ENCODE measurements at regions not wholly inside any gene's neighbourhood (a gene's known extent, or its start where the extent isn't known, plus 50 kb on each side); places are given as distances from the start of the nearest gene placed in this dataset.

GRCh38 chr4:181140037-181140603, 1103.1 kb upstream of the TENM3 start:
- Histone ChIP-seq H3K4me1 (ENCODE audit: control insufficient read depth, insufficient read depth, low read length) (no peaks in the 10 kb centered on the region), H3K9ac (ENCODE audit: low read depth, low read length) (no peak overlapping the region), H3K9me3 (ENCODE audit: control insufficient read depth, insufficient read depth, low read length) (no peaks in the 10 kb centered on the region), H3K4me3 (ENCODE audit: low read depth, low read length) (no peak overlapping the region), H3K27me3 (ENCODE audit: control insufficient read depth, insufficient read depth, low read length) (no peaks in the 10 kb centered on the region), H3K36me3 (ENCODE audit: control insufficient read depth, insufficient read depth, low read length) (no peaks in the 10 kb centered on the region), H3K27ac (ENCODE audit: low read depth, low read length) (no peak overlapping the region)

- Histone ChIP-seq H3K4me3 (ENCODE audit: low read depth, low read length) (no peak overlapping the region), H3K9ac (ENCODE audit: low read depth, low read length) (no peak overlapping the region), H3K27ac (ENCODE audit: low read depth, low read length) (no peak overlapping the region)
These were observed 1099.8 kb upstream of the TENM3 start for GRCh38 chr4:181143250-181143854.

GRCh38 chr4:181146051-181146450, 1097.2 kb upstream of the TENM3 start:
- no peaks in the 10 kb centered on the region for H3K36me3 ChIP-seq (ENCODE audit: control insufficient read depth, insufficient read depth, low read length)
- H3K9ac ChIP-seq (ENCODE audit: low read depth, low read length) = no peak overlapping the region
- H3K9me3 ChIP-seq (ENCODE audit: control insufficient read depth, insufficient read depth, low read length) = no peaks in the 10 kb centered on the region
- H3K4me1 ChIP-seq (ENCODE audit: control insufficient read depth, insufficient read depth, low read length) = no peaks in the 10 kb centered on the region
- H3K27me3 ChIP-seq (ENCODE audit: control insufficient read depth, insufficient read depth, low read length) = no peaks in the 10 kb centered on the region
- no peak overlapping the region for H3K27ac ChIP-seq (ENCODE audit: low read depth, low read length)
- H3K4me3 ChIP-seq (ENCODE audit: low read depth, low read length) = no peak overlapping the region

More at GRCh38 chr4:181143250-181143854, 1099.8 kb upstream of the TENM3 start:
- Histone ChIP-seq H3K4me1 (ENCODE audit: control insufficient read depth, insufficient read depth, low read length) (no peaks in the 10 kb centered on the region), H3K36me3 (ENCODE audit: control insufficient read depth, insufficient read depth, low read length) (no peaks in the 10 kb centered on the region), H3K9me3 (ENCODE audit: control insufficient read depth, insufficient read depth, low read length) (no peaks in the 10 kb centered on the region), H3K27me3 (ENCODE audit: control insufficient read depth, insufficient read depth, low read length) (no peaks in the 10 kb centered on the region)

- H3K27me3 ChIP-seq (ENCODE audit: control insufficient read depth, insufficient read depth, low read length) = no peaks in the 10 kb centered on the region
- H3K9ac ChIP-seq (ENCODE audit: low read depth, low read length) = no peak overlapping the region
- H3K4me3 ChIP-seq (ENCODE audit: low read depth, low read length) = no peak overlapping the region
These were observed 1095.7 kb upstream of the TENM3 start for GRCh38 chr4:181147416-181147951.

GRCh38 chr4:181148470-181148869, 1094.7 kb upstream of the TENM3 start:
- H3K27me3 ChIP-seq (ENCODE audit: control insufficient read depth, insufficient read depth, low read length) = no peaks in the 10 kb centered on the region
- no peak overlapping the region for H3K4me3 ChIP-seq (ENCODE audit: low read depth, low read length)
- H3K9ac ChIP-seq (ENCODE audit: low read depth, low read length) = no peak overlapping the region
- H3K4me1 ChIP-seq (ENCODE audit: control insufficient read depth, insufficient read depth, low read length) = no peaks in the 10 kb centered on the region
- H3K9me3 ChIP-seq (ENCODE audit: control insufficient read depth, insufficient read depth, low read length) = no peaks in the 10 kb centered on the region
- no peaks in the 10 kb centered on the region for H3K36me3 ChIP-seq (ENCODE audit: control insufficient read depth, insufficient read depth, low read length)
- no peak overlapping the region for H3K27ac ChIP-seq (ENCODE audit: low read depth, low read length)

More at GRCh38 chr4:181147416-181147951, 1095.7 kb upstream of the TENM3 start:
- no peaks in the 10 kb centered on the region for H3K9me3 ChIP-seq (ENCODE audit: control insufficient read depth, insufficient read depth, low read length)
- H3K36me3 ChIP-seq (ENCODE audit: control insufficient read depth, insufficient read depth, low read length) = no peaks in the 10 kb centered on the region
- no peaks in the 10 kb centered on the region for H3K4me1 ChIP-seq (ENCODE audit: control insufficient read depth, insufficient read depth, low read length)
- H3K27ac ChIP-seq (ENCODE audit: low read depth, low read length) = no peak overlapping the region

- no peaks in the 10 kb centered on the region for H3K36me3 ChIP-seq (ENCODE audit: control insufficient read depth, insufficient read depth, low read length)
- no peaks in the 10 kb centered on the region for H3K4me1 ChIP-seq (ENCODE audit: control insufficient read depth, insufficient read depth, low read length)
- no peak overlapping the region for H3K9ac ChIP-seq (ENCODE audit: low read depth, low read length)
- no peak overlapping the region for H3K4me3 ChIP-seq (ENCODE audit: low read depth, low read length)
- H3K9me3 ChIP-seq (ENCODE audit: control insufficient read depth, insufficient read depth, low read length) = no peaks in the 10 kb centered on the region
- H3K27ac ChIP-seq (ENCODE audit: low read depth, low read length) = no peak overlapping the region
- no peaks in the 10 kb centered on the region for H3K27me3 ChIP-seq (ENCODE audit: control insufficient read depth, insufficient read depth, low read length)
These were observed 1093.0 kb upstream of the TENM3 start for GRCh38 chr4:181150191-181150590.

GRCh38 chr4:181151856-181152255, 1091.3 kb upstream of the TENM3 start:
- Histone ChIP-seq H3K27me3 (ENCODE audit: control insufficient read depth, insufficient read depth, low read length) (no peaks in the 10 kb centered on the region), H3K9ac (ENCODE audit: low read depth, low read length) (no peak overlapping the region), H3K9me3 (ENCODE audit: control insufficient read depth, insufficient read depth, low read length) (no peaks in the 10 kb centered on the region), H3K27ac (ENCODE audit: low read depth, low read length) (no peak overlapping the region), H3K4me3 (ENCODE audit: low read depth, low read length) (no peak overlapping the region), H3K36me3 (ENCODE audit: control insufficient read depth, insufficient read depth, low read length) (no peaks in the 10 kb centered on the region), H3K4me1 (ENCODE audit: control insufficient read depth, insufficient read depth, low read length) (no peaks in the 10 kb centered on the region)

- H3K27me3 ChIP-seq (ENCODE audit: control insufficient read depth, insufficient read depth, low read length) = no peaks in the 10 kb centered on the region
- no peak overlapping the region for H3K9ac ChIP-seq (ENCODE audit: low read depth, low read length)
- no peaks in the 10 kb centered on the region for H3K9me3 ChIP-seq (ENCODE audit: control insufficient read depth, insufficient read depth, low read length)
- no peak overlapping the region for H3K4me3 ChIP-seq (ENCODE audit: low read depth, low read length)
- peaks cover 12% of the 10 kb centered on the region; the same call in 1 of the 2 replicates for H3K4me1 ChIP-seq (ENCODE audit: control insufficient read depth, insufficient read depth, low read length)
- H3K36me3 ChIP-seq (ENCODE audit: control insufficient read depth, insufficient read depth, low read length) = no peaks in the 10 kb centered on the region
- H3K27ac ChIP-seq (ENCODE audit: low read depth, low read length) = no peak overlapping the region
These were observed 1085.6 kb upstream of the TENM3 start for GRCh38 chr4:181157647-181158046.

- Histone ChIP-seq H3K27me3 (ENCODE audit: control insufficient read depth, insufficient read depth, low read length) (no peaks in the 10 kb centered on the region), H3K36me3 (ENCODE audit: control insufficient read depth, insufficient read depth, low read length) (no peaks in the 10 kb centered on the region)
These were observed 1084.2 kb upstream of the TENM3 start for GRCh38 chr4:181158971-181159370.

GRCh38 chr4:181161669-181162068, 1081.5 kb upstream of the TENM3 start:
- Histone ChIP-seq H3K36me3 (ENCODE audit: control insufficient read depth, insufficient read depth, low read length) (no peaks in the 10 kb centered on the region), H3K4me3 (ENCODE audit: low read depth, low read length) (no peak overlapping the region), H3K9ac (ENCODE audit: low read depth, low read length) (no peak overlapping the region), H3K27ac (ENCODE audit: low read depth, low read length) (peak overlapping the region; percentile 2), H3K27me3 (ENCODE audit: control insufficient read depth, insufficient read depth, low read length) (peaks cover 15% of the 10 kb centered on the region), H3K9me3 (ENCODE audit: control insufficient read depth, insufficient read depth, low read length) (no peaks in the 10 kb centered on the region), H3K4me1 (ENCODE audit: control insufficient read depth, insufficient read depth, low read length) (peaks cover 27% of the 10 kb centered on the region)

More at GRCh38 chr4:181158971-181159370, 1084.2 kb upstream of the TENM3 start:
- H3K9ac ChIP-seq (ENCODE audit: low read depth, low read length) = no peak overlapping the region
- H3K27ac ChIP-seq (ENCODE audit: low read depth, low read length) = no peak overlapping the region
- H3K4me1 ChIP-seq (ENCODE audit: control insufficient read depth, insufficient read depth, low read length) = peaks cover 12% of the 10 kb centered on the region; the same call in 1 of the 2 replicates
- H3K9me3 ChIP-seq (ENCODE audit: control insufficient read depth, insufficient read depth, low read length) = no peaks in the 10 kb centered on the region
- H3K4me3 ChIP-seq (ENCODE audit: low read depth, low read length) = no peak overlapping the region

GRCh38 chr4:181162266-181162665, 1080.9 kb upstream of the TENM3 start:
- Histone ChIP-seq H3K9ac (ENCODE audit: low read depth, low read length) (no peak overlapping the region), H3K4me3 (ENCODE audit: low read depth, low read length) (no peak overlapping the region), H3K4me1 (ENCODE audit: control insufficient read depth, insufficient read depth, low read length) (peaks cover 31% of the 10 kb centered on the region), H3K36me3 (ENCODE audit: control insufficient read depth, insufficient read depth, low read length) (no peaks in the 10 kb centered on the region), H3K27me3 (ENCODE audit: control insufficient read depth, insufficient read depth, low read length) (peaks cover 15% of the 10 kb centered on the region), H3K9me3 (ENCODE audit: control insufficient read depth, insufficient read depth, low read length) (no peaks in the 10 kb centered on the region), H3K27ac (ENCODE audit: low read depth, low read length) (no peak overlapping the region)
